ENCODE measurements at regions not wholly inside any gene's neighbourhood (a gene's known extent, or its start where the extent isn't known, plus 50 kb on each side); places are given as distances from the start of the nearest gene placed in this dataset.
"Not testable (repeated sequence)": the region's sequence is repeated elsewhere in the genome, so short reads cannot be mapped to it uniquely, and the experiment has no call there.

GRCh38 chr4:169934794-169935429, 91.3 kb downstream of the MFAP3L start:
- no peak overlapping the region for H3K27ac ChIP-seq
- no peaks in the 10 kb centered on the region for H3K9me3 ChIP-seq
- H3K4me1 ChIP-seq = no peaks in the 10 kb centered on the region
- no peak overlapping the region for H3K9ac ChIP-seq
- H3K27me3 ChIP-seq = no peaks in the 10 kb centered on the region
- no peak for TF ChIP-seq Cebpa-rat (IDR thresholded peaks at IDR 0.05)
- H3K36me3 ChIP-seq = no peaks in the 10 kb centered on the region
- no peak overlapping the region for H3K4me2 ChIP-seq
- no peak overlapping the region for H3K4me3 ChIP-seq
- H4K20me1 ChIP-seq = no peaks in the 10 kb centered on the region

GRCh38 chr4:169933531-169933930, 92.7 kb downstream of the MFAP3L start:
- Histone ChIP-seq H3K9ac (no peak overlapping the region), H3K9me3 (no peaks in the 10 kb centered on the region), H3K4me1 (no peaks in the 10 kb centered on the region), H3K36me3 (no peaks in the 10 kb centered on the region), H3K27me3 (no peaks in the 10 kb centered on the region), H3K27ac (no peak overlapping the region), H4K20me1 (no peaks in the 10 kb centered on the region), H3K4me3 (no peak overlapping the region), H3K4me2 (no peak overlapping the region)
- TF ChIP-seq Cebpa-rat (IDR thresholded peaks at IDR 0.05) = no peak

- no peaks in the 10 kb centered on the region for H3K36me3 ChIP-seq
- H3K27ac ChIP-seq = no peak overlapping the region
- no peaks in the 10 kb centered on the region for H3K27me3 ChIP-seq
- no peak overlapping the region for H3K4me3 ChIP-seq
- no peaks in the 10 kb centered on the region for H3K9me3 ChIP-seq
- H3K9ac ChIP-seq = no peak overlapping the region
- no peaks in the 10 kb centered on the region for H4K20me1 ChIP-seq
- TF ChIP-seq Cebpa-rat (IDR thresholded peaks at IDR 0.05) = no peak
- no peak overlapping the region for H3K4me2 ChIP-seq
- H3K4me1 ChIP-seq = no peaks in the 10 kb centered on the region
Observed at GRCh38 chr4:169931964-169932363, 94.2 kb downstream of the MFAP3L start.

GRCh38 chr4:169930755-169931154, 95.4 kb downstream of the MFAP3L start:
- H3K9ac ChIP-seq, H3K4me2 ChIP-seq, H3K9me3 ChIP-seq, H3K4me1 ChIP-seq, H3K27me3 ChIP-seq, H3K4me3 ChIP-seq, H3K27ac ChIP-seq, H3K36me3 ChIP-seq, H4K20me1 ChIP-seq: not testable (repeated sequence)

GRCh38 chr4:169927280-169927679, 98.9 kb downstream of the MFAP3L start:
- no peaks in the 10 kb centered on the region for H3K27me3 ChIP-seq
- no peak overlapping the region for H3K9ac ChIP-seq
- no peak for TF ChIP-seq Cebpa-rat (IDR thresholded peaks at IDR 0.05)
- H3K36me3 ChIP-seq = no peaks in the 10 kb centered on the region
- H3K4me3 ChIP-seq = no peak overlapping the region
- no peak overlapping the region for H3K27ac ChIP-seq
- no peaks in the 10 kb centered on the region for H3K4me1 ChIP-seq
- H3K9me3 ChIP-seq = no peaks in the 10 kb centered on the region
- no peaks in the 10 kb centered on the region for H4K20me1 ChIP-seq
- no peak overlapping the region for H3K4me2 ChIP-seq

GRCh38 chr4:169925678-169926077, 100.5 kb downstream of the MFAP3L start:
- no peak overlapping the region for H3K9ac ChIP-seq
- no peak overlapping the region for H3K27ac ChIP-seq
- H3K4me3 ChIP-seq = no peak overlapping the region
- H3K9me3 ChIP-seq = no peaks in the 10 kb centered on the region
- H3K27me3 ChIP-seq = no peaks in the 10 kb centered on the region
- H4K20me1 ChIP-seq = no peaks in the 10 kb centered on the region
- no peaks in the 10 kb centered on the region for H3K36me3 ChIP-seq
- TF ChIP-seq Cebpa-rat (IDR thresholded peaks at IDR 0.05) = no peak
- no peak overlapping the region for H3K4me2 ChIP-seq
- no peaks in the 10 kb centered on the region for H3K4me1 ChIP-seq

GRCh38 chr4:169922632-169923276, 103.4 kb downstream of the MFAP3L start:
- Histone ChIP-seq H3K27me3 (no peaks in the 10 kb centered on the region), H3K4me2 (no peak overlapping the region), H4K20me1 (no peaks in the 10 kb centered on the region), H3K9ac (no peak overlapping the region), H3K4me1 (no peaks in the 10 kb centered on the region), H3K9me3 (0 out of 2 replicates have a peak, but pooled peaks cover 5% of the 10 kb centered on the region), H3K4me3 (no peak overlapping the region), H3K36me3 (no peaks in the 10 kb centered on the region), H3K27ac (no peak overlapping the region)
- TF ChIP-seq Cebpa-rat (IDR thresholded peaks at IDR 0.05) = no peak

GRCh38 chr4:169921732-169922131, 104.5 kb downstream of the MFAP3L start:
- peaks cover 15% of the 10 kb centered on the region for H3K9me3 ChIP-seq
- no peak overlapping the region for H3K27ac ChIP-seq
- no peaks in the 10 kb centered on the region for H3K36me3 ChIP-seq
- H3K4me2 ChIP-seq = no peak overlapping the region
- no peaks in the 10 kb centered on the region for H3K27me3 ChIP-seq
- no peak overlapping the region for H3K4me3 ChIP-seq
- no peaks in the 10 kb centered on the region for H3K4me1 ChIP-seq
- TF ChIP-seq Cebpa-rat (IDR thresholded peaks at IDR 0.05) = no peak
- no peaks in the 10 kb centered on the region for H4K20me1 ChIP-seq
- no peak overlapping the region for H3K9ac ChIP-seq

GRCh38 chr4:169921237-169921636, 105.0 kb downstream of the MFAP3L start:
- no peak overlapping the region for H3K9ac ChIP-seq
- no peaks in the 10 kb centered on the region for H3K36me3 ChIP-seq
- H3K27me3 ChIP-seq = no peaks in the 10 kb centered on the region
- H4K20me1 ChIP-seq = no peaks in the 10 kb centered on the region
- H3K9me3 ChIP-seq = peaks cover 20% of the 10 kb centered on the region
- no peak overlapping the region for H3K4me2 ChIP-seq
- no peak overlapping the region for H3K27ac ChIP-seq
- no peak for TF ChIP-seq Cebpa-rat (IDR thresholded peaks at IDR 0.05)
- no peak overlapping the region for H3K4me3 ChIP-seq
- H3K4me1 ChIP-seq = no peaks in the 10 kb centered on the region

- not testable (repeated sequence) for H3K27me3 ChIP-seq, H4K20me1 ChIP-seq, H3K9ac ChIP-seq, H3K4me3 ChIP-seq, H3K27ac ChIP-seq, H3K4me1 ChIP-seq, H3K36me3 ChIP-seq, H3K4me2 ChIP-seq
- peaks cover 23% of the 10 kb centered on the region for H3K9me3 ChIP-seq
Observed at GRCh38 chr4:169919194-169920124, 106.7 kb downstream of the MFAP3L start.
